K562 (cell line): ENCODE measurements at regions not wholly inside any gene's neighbourhood (a gene's known extent, or its start where the extent isn't known, plus 50 kb on each side); places are given as distances from the start of the nearest gene placed in this dataset.

Source experiments
- ELF1 ChIP-seq: fragments of 200-800 bp; sonication (Bioruptor generic); IDR thresholded peaks from 2 replicates; pipeline ENCODE4 v1.6.1; 2016; ENCODE audit warnings: missing genetic modification characterization, missing compliant biosample characterization
- ELK3 ChIP-seq: fragments of 450-650 bp; formaldehyde crosslinking; IDR thresholded peaks from 2 replicates; pipeline ENCODE4 v1.4.0; 2020; ENCODE audit warnings: mild to moderate bottlenecking
- ETV5 ChIP-seq: sonication (generic); formaldehyde crosslinking; IDR thresholded peaks from 2 replicates; pipeline ENCODE4 v1.4.0; 2020; ENCODE audit warnings: low read depth, mild to moderate bottlenecking, missing genetic modification reagents
- FOSL1 ChIP-seq: fragments of 200-800 bp; sonication (Bioruptor generic); conservative IDR thresholded peaks from 2 replicates; pipeline ENCODE4 v1.6.1; 2016; ENCODE audit warnings: missing genetic modification characterization, missing compliant biosample characterization
- KLF16 ChIP-seq: IDR thresholded peaks from 2 replicates; pipeline ENCODE4 v1.6.1; 2016; ENCODE audit warnings: antibody characterized with exemption
- LCOR ChIP-seq: sonication (generic); formaldehyde crosslinking; IDR thresholded peaks from 2 replicates; pipeline ENCODE4 v1.8.0; 2022; ENCODE audit warnings: mild to moderate bottlenecking, missing genetic modification reagents
- RAD21 ChIP-seq, 2 experiments: fragments of 250-450 bp in 1 of 2; fragments of 450-650 bp in 1 of 2; sonication (Bioruptor Pico) in 1 of 2; formaldehyde crosslinking in 1 of 2; IDR thresholded peaks in 1 of 2; conservative IDR thresholded peaks in 1 of 2; 2 replicates each; pipeline versions ENCODE4 v1.4.0 to v1.8.0; 2020 to 2022; ENCODE audit warnings: mild to moderate bottlenecking in 2 of 2, moderate library complexity in 1 of 2
- SMAD2 ChIP-seq: fragments of 150-350 bp; IDR thresholded peaks from 2 replicates; pipeline ENCODE4 v1.6.1; 2014; ENCODE audit warnings: low read depth, mild to moderate bottlenecking, low read length
- TCFL5 ChIP-seq: fragments of 250-450 bp; sonication (Bioruptor Pico); conservative IDR thresholded peaks from 2 replicates; pipeline ENCODE4 v1.6.1; 2021; ENCODE audit warnings: mild to moderate bottlenecking, moderate library complexity, matching md5 sums
- VEZF1 ChIP-seq: fragments of 200-800 bp; sonication (Bioruptor generic); IDR thresholded peaks from 2 replicates; pipeline ENCODE4 v1.6.1; 2017; ENCODE audit warnings: missing genetic modification characterization, missing compliant biosample characterization
- YBX1 ChIP-seq: fragments of 450-650 bp; IDR thresholded peaks from 2 replicates; pipeline ENCODE4 v1.7.1; 2016; ENCODE audit warnings: mild to moderate bottlenecking
- ZFP36 ChIP-seq: fragments of 150-350 bp; IDR thresholded peaks from 2 replicates; pipeline ENCODE4 v1.6.1; 2018; ENCODE audit warnings: low read length, low read depth; ENCODE audit not compliant: partially characterized antibody
- ZNF140 ChIP-seq: fragments of 250-450 bp; sonication (Bioruptor Pico); IDR thresholded peaks from 2 replicates; pipeline ENCODE4 v1.8.0; 2021; ENCODE audit warnings: moderate library complexity, mild to moderate bottlenecking, inconsistent platforms
- ZNF695 ChIP-seq: fragments of 450-650 bp; formaldehyde crosslinking; IDR thresholded peaks from 2 replicates; pipeline ENCODE4 v1.4.0; 2020; ENCODE audit warnings: mild to moderate bottlenecking, moderate library complexity
- ZNF785 ChIP-seq: fragments of 250-450 bp; sonication (Bioruptor Pico); IDR thresholded peaks from 2 replicates; pipeline ENCODE4 v1.4.0; 2020; ENCODE audit warnings: mild to moderate bottlenecking
- TF ChIP-seq, protein P1 (sequence below), 2 experiments: fragments of 450-650 bp in 1 of 2; sonication (generic) in 1 of 2; formaldehyde crosslinking in 1 of 2; IDR thresholded peaks in 1 of 2; conservative IDR thresholded peaks in 1 of 2; 2 replicates each; pipeline versions ENCODE4 v1.6.1 to v1.8.1; 2016 to 2023; ENCODE audit warnings: mild to moderate bottlenecking in 2 of 2, moderate library complexity in 2 of 2, inconsistent platforms in 1 of 2, missing genetic modification reagents in 1 of 2
- TF ChIP-seq, protein P2 (sequence below): fragments of 450-650 bp; IDR thresholded peaks from 2 replicates; pipeline ENCODE4 v1.6.1; 2017; ENCODE audit warnings: antibody characterized with exemption
- TF ChIP-seq, protein P3 (sequence below): IDR thresholded peaks from 2 replicates; pipeline ENCODE4 v1.6.1; 2016; ENCODE audit warnings: missing genetic modification characterization, missing compliant biosample characterization

DNA sequence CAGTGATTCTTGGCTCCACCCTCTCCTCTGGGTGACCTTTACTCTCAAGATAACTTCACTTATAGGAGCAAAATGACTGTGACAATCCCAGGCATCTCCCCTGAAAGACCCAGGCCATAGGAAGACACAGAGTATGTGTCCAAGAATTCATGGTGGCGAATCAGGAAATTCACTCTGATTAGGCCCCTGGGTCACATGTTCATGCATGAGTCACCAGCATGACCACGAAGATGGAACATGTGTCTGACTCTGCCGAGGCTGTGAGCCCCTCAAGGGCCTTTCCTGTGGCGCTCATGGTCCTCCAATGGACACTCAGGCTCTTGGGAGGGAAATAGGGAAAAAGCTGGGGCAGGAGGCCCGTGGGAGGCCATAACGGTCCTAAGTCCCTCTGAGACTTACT is 74.0 kb upstream of the TEX51 start (continued):
- no peak for TF ChIP-seq TCFL5 (CRISPR knock-in tag)
- no peak for TF ChIP-seq ZNF140 (CRISPR knock-in tag)
- no peak for TF ChIP-seq SMAD2
- no peak for TF ChIP-seq ELF1
- TF ChIP-seq ZNF695 (CRISPR knock-in tag), result no peak
- TF ChIP-seq, protein P1, sequence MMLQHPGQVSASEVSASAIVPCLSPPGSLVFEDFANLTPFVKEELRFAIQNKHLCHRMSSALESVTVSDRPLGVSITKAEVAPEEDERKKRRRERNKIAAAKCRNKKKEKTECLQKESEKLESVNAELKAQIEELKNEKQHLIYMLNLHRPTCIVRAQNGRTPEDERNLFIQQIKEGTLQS (IDR thresholded peaks at IDR 0.05), result peak; percentile 87
- TF ChIP-seq, protein P1 (CRISPR knock-in tag; conservative IDR thresholded peaks at IDR 0.05), result no peak; the same call in 1 of the 2 replicates
- no peak for TF ChIP-seq ETV5
- TF ChIP-seq, protein P2, sequence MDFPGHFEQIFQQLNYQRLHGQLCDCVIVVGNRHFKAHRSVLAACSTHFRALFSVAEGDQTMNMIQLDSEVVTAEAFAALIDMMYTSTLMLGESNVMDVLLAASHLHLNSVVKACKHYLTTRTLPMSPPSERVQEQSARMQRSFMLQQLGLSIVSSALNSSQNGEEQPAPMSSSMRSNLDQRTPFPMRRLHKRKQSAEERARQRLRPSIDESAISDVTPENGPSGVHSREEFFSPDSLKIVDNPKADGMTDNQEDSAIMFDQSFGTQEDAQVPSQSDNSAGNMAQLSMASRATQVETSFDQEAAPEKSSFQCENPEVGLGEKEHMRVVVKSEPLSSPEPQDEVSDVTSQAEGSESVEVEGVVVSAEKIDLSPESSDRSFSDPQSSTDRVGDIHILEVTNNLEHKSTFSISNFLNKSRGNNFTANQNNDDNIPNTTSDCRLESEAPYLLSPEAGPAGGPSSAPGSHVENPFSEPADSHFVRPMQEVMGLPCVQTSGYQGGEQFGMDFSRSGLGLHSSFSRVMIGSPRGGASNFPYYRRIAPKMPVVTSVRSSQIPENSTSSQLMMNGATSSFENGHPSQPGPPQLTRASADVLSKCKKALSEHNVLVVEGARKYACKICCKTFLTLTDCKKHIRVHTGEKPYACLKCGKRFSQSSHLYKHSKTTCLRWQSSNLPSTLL, result no peak
- no peak for TF ChIP-seq ZFP36
- TF ChIP-seq ZNF785 (CRISPR knock-in tag), result no peak
- no peak for TF ChIP-seq ELK3
- TF ChIP-seq FOSL1 (tag), result peak; percentile 87
- no peak for TF ChIP-seq LCOR (CRISPR knock-in tag)
- TF ChIP-seq RAD21 (CRISPR knock-in tag; conservative IDR thresholded peaks at IDR 0.05 in 1 of 2, IDR thresholded peaks at IDR 0.05 in 1 of 2), result no peak
- TF ChIP-seq KLF16, result no peak
- TF ChIP-seq, protein P3, sequence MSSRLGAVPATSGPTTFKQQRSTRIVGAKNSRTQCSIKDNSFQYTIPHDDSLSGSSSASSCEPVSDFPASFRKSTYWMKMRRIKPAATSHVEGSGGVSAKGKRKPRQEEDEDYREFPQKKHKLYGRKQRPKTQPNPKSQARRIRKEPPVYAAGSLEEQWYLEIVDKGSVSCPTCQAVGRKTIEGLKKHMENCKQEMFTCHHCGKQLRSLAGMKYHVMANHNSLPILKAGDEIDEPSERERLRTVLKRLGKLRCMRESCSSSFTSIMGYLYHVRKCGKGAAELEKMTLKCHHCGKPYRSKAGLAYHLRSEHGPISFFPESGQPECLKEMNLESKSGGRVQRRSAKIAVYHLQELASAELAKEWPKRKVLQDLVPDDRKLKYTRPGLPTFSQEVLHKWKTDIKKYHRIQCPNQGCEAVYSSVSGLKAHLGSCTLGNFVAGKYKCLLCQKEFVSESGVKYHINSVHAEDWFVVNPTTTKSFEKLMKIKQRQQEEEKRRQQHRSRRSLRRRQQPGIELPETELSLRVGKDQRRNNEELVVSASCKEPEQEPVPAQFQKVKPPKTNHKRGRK, result no peak
- TF ChIP-seq YBX1, result no peak
- TF ChIP-seq VEZF1 (CRISPR knock-in tag), result no peak
